GM18505 (cell line): ENCODE measurements at regions not wholly inside any gene's neighbourhood (a gene's known extent, or its start where the extent isn't known, plus 50 kb on each side); places are given as distances from the start of the nearest gene placed in this dataset.

Experiments used
- ATAC-seq: cut with Tn5 transposase; IDR thresholded peaks from one replicate; pipeline ENCODE4 v1.9.1; 2021; ENCODE audit not compliant: unreplicated experiment
- POLR2A ChIP-seq: IDR thresholded peaks from 4 replicates; pipeline ENCODE4 v1.6.1; 2011; ENCODE audit warnings: borderline replicate concordance; ENCODE audit not compliant: insufficient read depth, insufficient read length; ENCODE audit errors: extremely low read depth

DNA sequence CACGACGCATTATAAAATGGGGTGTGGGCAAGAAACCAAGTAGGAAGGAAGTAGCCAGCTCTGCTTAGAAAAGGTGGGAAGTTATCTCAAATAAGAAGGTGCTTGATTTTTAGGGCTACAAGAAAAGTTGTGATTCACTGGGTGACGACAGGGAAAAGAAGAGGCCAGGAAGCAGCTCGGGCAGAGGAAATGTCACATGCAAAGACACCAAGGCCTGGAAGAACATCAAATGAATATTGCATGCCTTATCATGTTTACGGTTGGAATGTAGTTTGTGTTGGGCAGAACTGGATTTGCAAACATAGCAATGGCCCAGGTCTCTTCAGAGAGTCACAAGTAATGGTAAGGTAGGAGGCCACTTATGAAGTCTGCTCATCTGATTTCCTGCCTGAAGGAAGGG lies 610.6 kb downstream of the IRS1 start:
- TF ChIP-seq POLR2A = no peak
- ATAC-seq = no peak

DNA sequence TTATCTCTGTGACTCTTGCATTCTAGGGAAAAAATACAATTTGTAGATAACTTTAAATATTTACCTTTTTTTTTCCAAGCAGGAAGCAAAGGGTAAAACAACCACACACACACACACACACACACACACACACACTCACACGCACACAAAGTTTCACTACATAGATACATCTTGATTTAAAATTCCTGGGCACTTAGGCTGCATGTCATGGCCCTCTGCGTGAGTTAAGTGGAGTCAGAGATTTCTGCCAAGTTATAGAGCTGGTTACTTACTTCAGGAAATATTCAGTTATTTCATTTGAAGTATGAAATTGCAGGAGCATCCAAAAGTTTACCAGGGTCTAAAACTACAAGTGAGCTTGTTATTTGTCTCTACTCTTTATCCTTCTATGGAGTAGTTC lies 612.0 kb downstream of the IRS1 start:
- ATAC-seq = no peak
- TF ChIP-seq POLR2A = no peak

DNA sequence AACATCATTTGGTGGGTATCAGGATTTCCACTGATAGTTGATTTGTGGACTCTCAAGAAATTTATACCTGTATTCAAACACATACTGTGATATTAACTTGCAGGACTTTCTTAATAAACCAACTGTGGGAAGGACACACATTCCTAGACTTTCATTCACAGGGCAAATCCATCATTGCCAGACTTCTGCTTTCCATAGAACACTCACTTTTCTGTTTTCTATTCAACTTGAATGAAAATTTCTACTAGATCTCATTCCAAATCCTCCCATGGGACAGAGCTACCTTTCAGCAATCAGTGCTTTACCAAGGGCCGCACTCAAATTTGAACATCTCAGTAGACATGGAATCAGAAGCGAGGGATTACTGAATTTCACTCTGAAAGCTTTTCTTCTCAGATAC lies 612.5 kb downstream of the IRS1 start:
- no peak for ATAC-seq
- TF ChIP-seq POLR2A = no peak

DNA sequence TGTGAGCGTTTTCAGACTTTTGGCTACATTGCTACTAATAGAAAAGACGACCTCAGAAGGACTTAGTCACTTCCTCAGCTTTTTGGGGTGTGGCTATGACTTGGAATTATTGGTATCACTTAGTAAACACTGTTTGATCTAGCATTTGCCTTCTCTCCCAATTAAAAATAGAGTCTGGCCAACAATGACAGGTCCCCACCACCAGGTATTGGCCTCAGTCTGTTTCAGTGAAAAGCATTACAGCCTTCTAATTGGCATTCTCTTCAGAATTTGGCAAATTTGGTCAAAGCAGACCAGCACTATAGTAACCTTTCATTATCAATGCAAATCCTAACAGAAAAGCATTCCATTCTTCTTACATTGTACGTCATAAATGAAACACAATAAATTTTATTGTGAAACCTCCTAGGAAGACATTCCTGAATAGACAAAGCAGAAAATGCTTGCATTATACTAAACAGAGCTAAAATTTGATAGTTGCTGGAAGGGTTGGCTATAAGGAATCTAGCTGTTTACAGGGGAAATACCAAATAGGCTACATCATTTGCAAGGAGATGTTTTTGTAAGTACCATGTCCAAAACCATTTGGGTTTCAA lies 613.9 kb downstream of the IRS1 start:
- no peak for ATAC-seq
- no peak for TF ChIP-seq POLR2A

DNA sequence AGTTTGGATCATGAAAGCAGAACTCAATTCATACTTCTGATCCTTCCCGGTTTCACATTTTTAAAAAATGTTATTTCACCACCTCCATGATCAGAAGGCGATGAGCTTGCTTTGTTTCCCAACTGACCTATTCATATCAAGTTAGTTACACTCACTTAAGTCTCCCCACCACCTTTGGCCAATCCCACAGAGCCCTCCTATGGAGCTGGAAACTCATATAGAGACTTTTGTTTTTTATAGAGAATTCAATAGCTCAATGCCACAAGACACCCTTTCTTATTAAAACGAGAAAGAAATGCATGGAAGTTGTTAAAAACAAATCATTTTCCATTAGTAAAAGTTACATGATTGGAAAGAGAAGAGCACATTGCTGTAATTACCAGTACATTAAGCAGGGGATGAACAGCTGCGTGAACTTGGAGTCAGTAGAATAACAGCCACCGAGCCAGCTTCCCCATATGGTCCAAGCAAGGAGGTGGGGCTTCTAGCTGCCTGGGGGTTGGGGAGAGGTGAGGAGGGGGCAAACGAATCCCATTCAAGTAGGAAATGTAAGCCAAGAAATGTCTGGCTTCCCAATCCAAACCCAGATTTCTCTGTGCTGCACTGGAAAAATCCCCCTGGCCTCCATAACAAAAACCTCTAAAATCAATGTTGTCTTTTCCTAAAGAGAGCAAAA lies 614.5 kb downstream of the IRS1 start:
- TF ChIP-seq POLR2A = no peak
- ATAC-seq = no peak

DNA sequence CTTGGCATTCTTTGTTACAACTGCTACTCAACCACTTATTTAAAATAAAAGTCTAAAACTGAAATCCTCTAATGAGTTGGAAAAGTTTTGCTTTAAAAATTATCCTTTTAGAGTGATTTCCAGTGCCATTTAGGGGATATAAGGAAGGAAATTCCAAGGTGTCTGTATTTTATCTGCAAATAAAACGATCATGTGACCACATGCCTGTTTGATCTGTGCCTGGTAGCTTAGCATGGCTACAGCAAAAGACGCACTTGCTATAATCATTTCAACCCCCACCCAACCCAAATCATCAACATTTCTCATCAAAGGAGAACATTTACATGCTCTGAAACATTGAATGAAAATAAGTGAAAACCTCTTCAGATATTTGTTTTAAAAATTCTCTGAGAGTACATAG lies 615.1 kb downstream of the IRS1 start:
- TF ChIP-seq POLR2A = no peak
- no peak for ATAC-seq

DNA sequence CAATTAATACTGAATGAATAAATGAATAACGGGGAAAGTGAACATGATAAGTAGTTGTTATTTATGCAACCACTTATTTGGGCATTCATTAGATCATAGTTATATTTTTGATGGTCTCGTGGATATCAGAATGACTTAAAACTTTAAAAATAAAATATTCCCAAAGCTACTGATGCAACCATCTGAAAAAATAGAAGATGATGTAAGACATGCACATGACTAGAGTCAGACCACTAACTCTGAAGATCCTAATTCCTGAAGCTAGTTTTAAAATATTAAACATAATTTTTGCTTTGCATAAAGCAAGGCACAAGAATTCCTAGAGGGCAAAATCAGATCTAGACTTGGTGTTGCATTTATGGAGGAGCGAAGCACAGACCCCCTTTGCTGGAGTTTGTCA lies 616.1 kb downstream of the IRS1 start:
- no peak for ATAC-seq
- no peak for TF ChIP-seq POLR2A

DNA sequence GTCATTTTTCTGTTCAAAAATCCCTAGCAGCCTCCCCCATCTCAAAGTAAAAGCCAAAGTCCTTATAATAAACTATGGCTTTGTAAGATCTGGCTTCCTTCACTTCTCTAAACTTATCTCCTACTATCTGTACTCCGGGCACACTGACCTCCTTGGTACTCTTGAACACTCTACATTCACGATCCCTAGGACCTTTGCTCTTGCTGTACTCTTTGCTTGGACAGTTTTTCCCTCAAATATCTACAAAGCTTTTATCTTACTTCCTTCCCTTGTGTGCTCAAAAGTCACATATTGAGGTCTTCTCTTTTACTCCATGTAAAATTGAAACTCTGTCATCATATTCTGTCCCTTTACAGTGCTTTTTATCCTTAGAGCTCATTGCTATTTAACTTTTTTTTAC lies 616.6 kb downstream of the IRS1 start:
- no peak for TF ChIP-seq POLR2A
- ATAC-seq = no peak

DNA sequence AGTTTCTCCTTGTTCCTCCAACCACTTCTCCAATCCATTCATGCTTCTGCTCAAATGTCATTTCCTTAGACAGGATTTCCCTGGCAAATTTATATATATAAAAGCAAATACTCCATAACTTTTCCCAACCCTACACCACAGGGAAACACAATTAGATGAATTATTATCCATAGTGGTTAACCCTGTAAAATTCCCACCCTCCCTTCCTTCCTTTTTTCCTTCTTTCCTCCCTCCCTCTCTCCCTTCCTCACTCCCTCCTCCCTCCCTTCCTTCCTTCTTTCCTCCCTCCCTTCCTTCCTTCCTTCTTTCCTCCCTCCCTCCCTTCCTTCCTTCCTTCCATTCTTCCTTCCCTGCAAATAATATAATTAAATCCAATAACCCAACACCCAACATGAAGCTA lies 617.7 kb downstream of the IRS1 start:
- ATAC-seq = no peak
- no peak for TF ChIP-seq POLR2A

DNA sequence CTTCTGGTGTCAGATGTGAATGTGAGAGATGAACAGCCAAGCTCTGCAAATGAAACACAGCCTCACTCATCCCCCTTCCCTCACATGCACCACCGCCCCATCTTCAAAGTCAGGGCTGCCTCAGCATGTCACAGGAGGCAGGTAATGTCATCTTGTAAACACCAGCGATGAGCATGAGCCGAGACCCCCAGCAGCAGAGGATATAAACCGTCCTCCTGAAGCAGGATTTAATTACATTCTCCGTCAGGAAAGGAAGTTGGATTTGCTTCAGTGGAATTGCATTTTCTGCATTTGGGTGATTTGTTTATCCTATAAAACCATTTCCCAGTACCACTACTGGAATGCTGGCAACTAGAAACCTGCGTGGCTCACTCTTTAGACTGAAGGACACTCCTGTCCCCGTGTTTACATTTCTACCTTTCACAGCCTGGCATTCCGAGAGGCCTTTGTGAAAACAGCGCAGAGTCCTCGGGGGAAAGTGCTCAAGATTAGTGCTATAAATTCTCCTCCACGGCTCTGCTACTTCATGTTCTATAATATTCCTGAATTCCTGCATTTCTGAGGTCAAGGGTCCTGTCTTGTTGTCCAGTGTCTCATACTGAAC lies 619.2 kb downstream of the IRS1 start:
- no peak for TF ChIP-seq POLR2A
- no peak for ATAC-seq

DNA sequence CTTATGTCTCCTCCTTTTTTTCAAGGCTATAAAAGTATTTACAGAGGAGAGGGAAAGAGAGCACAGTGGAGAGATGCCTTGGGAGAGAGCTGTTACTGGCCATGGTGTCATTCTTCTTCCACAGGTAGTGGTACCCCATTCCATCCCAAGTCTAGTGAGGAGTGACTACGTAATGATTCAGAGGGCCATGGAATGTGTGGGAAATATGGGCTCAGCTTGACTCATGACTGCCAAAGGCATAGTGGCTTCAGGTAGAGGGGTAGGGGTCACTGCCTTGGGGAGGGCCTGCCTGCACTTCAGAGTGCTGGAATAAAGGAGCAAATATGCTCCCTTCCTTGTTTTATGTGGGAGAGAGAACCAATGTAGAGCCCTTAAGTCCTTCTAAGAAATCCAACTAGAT lies 620.6 kb downstream of the IRS1 start:
- TF ChIP-seq POLR2A = no peak
- no peak for ATAC-seq

DNA sequence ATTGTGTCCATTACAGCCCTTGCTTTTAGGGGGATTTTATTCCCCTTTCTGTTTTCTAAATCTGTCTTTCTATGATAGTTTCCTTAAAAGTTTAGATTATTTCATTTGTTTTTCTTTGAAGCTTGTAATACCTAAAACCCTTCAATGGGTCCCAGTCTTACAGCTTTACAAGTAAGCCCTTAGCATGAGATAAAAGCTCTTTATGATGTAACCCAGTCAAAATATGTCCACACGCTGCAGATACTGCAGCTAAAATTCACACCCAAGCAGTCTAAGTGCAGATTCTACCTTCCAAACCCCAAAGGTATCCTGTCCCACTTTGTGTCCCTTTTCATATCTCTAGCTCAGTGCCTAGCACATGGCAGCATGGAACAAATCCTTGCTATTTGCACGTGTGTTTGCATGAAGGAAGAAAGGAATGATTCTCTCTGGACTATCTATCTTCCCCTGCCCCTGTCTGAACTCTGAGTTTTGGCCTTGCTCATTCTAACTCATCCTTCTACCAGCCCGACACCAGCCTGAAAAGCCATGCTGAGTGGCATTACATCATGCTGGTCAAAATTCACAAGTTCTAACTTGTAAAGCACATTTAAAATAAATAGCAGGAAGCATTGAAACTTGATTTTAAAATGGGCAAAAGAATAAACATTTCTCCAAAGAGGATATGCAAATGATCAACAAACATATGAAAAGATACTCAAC lies 623.2 kb downstream of the IRS1 start:
- no peak for TF ChIP-seq POLR2A
- ATAC-seq = no peak

DNA sequence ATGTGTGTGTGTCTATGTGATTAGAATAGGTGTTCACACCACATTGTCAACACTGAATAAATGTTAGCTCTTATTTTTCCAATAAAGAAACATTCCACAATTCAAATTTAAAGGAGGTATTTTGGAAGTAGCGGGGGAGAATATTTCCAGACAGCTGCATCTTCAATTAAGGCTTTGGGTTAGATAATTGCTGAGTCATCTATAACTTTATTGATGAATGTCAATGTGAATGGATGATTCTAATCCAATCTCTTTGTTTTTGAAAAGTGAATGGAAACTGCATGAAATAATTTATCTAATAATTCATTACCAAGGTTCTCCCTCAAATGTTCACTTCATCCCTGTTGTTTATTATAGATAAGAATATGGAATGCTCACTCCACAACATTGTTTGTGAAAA lies 625.2 kb downstream of the IRS1 start:
- no peak for TF ChIP-seq POLR2A

DNA sequence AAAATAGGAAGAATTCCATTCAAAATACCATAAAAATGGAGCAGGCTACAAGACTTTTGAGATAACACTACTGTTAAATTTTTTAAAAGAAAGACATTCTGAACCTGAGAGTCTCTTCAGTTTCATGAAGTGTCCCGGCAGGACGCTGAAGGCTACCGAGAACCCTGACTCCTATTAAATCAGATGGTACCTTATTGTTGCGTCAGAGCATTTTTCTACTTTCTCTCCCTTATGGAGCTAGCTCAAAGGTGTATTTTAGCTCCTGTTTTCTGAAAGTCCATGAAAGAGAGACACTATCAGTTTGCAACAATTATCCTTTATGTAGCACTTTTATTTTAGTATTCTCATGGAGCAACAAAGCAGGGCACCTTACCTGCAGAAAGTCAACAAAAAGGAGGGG lies 626.7 kb downstream of the IRS1 start:
- no peak for TF ChIP-seq POLR2A
- no peak for ATAC-seq

More for the DNA sequence above, 625.2 kb downstream of the IRS1 start:
- ATAC-seq = no peak

DNA sequence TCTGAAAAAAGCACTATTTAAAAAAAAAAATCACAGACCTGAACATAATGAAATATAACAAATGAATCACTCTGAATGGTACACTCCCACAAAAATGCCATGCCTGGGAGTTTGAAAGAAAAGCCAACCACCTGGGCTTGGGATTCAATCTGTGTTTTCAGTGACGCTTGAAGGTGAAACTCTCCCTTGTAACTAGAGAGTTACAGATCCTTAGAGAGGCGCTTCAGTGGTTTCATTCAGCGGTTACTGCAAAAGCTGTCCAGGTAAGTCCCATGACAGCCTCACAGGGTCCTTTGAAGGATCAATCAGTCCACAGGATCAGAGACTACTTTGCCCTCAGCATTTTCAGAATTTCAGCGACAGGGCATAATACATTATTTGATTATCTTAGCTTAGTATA lies 627.3 kb downstream of the IRS1 start:
- no peak for TF ChIP-seq POLR2A
- no peak for ATAC-seq
